ENCODE measurements at regions not wholly inside any gene's neighbourhood (a gene's known extent, or its start where the extent isn't known, plus 50 kb on each side); places are given as distances from the start of the nearest gene placed in this dataset.

DNA sequence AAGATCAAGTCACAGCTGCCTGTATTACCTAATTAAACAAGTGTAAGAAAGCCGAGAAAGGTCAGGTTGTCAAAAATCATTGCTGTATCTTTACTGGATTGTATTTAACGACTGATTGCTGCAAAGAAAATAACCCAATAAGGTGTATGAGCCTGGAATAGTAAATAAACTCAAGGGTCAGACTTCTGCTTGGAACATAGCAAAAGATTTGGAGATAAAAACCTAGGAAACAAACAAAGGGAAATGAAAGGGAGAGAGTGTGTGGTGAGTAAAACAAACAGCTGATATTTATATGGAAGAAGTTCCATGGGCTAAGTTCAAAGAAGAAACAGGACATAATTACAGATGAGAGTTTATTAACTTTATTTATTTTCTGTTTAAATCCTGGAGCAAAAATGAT is 354.0 kb downstream of the TLR4 start:
- no peak for DNase-seq (ENCODE audit: low read depth)

DNA sequence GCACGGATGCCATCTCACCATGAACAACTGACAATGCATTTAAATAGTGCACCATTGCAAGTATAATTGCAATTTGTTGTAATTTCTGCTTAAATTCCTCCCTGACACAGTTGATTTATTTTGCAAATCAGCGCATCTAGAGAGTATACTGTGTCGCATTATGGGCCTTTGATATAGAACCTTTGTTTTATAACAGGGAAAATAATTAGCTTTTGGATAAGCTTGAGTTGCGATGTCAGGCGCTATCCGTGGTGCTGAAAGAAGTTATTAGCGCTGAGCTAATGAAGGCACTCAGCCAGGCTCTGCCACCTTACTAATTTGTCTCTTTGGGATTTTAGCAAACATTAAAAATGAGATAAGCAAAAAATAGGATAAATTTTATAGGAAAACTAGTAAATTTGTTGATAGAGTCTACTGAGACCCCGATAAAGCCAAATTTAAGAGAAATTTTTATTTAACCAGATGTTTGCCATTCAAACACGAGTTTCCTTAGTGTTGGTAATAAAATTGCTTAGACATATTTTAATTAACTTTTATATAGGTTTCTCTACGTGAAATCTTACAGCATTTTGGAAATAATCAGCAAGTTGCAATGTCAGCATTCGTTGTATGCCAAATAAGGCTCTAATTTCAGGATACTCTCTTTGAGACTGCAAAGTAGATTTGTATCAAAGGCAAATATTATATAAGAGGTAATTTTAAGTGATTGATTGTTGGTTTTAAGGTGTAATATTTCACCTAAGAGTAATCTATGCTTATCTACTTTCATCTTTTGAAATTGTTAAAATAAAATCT is 355.5 kb downstream of the TLR4 start:
- DNase-seq (ENCODE audit: low read depth) = peak; percentile 1

DNA sequence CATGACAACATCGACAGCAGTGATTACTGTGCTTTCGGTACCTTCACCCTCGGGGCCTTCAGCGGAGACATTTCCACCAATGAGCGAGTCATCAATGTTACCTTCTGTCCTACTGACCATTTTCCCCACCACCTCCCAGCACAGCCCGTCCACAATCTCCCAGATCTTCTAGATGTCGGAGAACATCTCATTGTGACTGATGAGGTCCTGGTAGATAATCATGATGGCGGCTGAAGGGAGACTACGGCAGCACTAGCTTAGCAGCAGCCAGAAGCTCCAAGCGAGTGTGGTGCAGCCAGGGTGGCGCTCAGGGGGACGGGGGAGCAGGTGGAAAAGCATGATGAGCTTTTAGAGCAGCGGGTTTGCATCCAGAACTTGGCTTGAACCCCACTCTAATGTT is 379.0 kb downstream of the TLR4 start:
- DNase-seq (ENCODE audit: low read depth) = no peak

DNA sequence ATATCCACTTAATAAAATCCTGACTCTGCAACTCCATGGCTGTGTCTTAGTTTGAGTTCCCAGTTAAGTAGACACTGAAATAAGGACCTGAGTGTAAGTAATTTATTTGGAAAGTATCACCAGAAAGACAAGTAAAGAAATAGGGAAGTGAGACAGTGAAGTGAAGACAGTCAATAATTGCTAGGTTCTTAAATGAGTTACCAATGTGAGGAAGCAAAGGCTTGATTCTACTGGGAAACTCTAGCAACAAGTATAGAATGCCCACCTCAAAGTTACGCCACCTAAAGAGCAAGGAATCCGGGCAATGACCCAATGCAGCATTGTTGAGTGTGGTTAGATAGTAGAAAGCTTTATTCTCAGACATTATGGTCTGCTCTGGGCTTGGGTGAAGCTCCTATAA is 383.9 kb downstream of the TLR4 start:
- no peak for DNase-seq (ENCODE audit: low read depth)

DNA sequence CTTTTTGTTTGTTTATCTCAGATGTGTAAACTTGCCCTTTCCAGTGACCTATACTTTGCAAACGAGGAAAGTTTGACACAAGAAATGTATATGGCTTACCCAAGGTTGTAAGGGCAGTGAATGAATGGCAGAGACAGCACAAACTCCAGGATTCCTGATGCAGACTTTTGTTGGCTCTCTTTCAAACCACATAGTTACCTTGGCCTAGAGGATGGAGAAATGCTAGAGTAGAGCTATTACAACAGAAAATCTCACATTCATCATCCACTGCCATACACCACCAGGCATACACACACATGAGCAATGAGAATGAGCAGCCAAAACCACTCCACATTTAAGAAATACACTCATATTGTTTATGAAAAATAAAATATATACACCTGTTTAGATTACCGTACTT is 387.0 kb downstream of the TLR4 start:
- DNase-seq (ENCODE audit: low read depth) = no peak

DNA sequence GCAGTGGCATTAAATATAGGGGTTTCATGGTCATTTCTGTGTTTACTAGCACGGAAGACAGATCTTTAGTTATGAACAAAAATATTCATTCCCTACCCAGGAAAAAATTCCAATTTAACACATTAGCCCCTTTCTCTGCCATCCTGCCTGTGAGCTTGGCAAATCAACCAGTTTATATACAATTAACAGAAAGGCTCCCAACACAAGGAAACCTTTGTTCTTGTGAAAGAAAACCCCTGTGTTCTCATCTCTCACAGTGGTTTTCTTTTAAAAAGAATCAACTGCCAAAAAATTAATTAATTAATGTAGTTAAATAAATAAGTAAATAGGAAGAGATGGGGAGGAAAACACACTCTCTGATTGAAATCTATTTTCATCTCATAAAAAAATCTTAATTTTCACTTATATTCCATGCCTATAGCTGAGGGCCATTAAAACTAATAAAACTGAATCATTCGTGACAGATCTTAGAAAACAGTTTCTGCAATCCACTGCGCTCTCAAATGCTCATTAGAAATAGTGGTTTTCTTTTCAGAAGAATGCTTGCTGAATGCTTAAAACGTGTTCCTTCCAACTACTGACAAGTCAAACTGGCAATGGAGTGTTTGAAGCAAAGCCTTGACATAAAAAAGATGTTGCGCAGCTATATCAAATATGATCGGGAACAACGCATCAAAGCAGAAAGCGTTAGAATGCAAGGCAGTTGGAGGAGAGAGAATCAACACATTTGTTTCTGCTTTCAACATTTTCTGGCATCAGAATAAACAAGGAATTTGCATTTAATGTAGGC is 387.7 kb downstream of the TLR4 start:
- no peak for DNase-seq (ENCODE audit: low read depth)

DNA sequence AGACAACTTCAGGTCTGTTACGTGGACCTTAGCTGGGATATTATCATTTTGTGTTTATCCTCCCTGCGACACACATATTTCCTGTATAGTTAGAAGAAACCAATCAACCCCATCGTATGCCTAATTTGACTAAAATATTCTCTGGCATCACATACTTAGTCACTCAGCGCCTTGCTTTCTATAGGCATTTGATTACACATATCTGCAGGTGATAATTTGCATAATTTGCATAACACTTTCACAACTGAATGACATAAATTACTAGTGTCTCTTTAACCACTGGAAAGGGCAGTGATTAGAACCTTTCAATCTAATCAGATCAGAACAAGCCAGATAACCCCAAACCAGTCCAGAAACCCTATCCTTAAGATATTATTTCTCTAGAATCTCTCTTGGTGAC is 390.2 kb downstream of the TLR4 start:
- no peak for DNase-seq (ENCODE audit: low read depth)

DNA sequence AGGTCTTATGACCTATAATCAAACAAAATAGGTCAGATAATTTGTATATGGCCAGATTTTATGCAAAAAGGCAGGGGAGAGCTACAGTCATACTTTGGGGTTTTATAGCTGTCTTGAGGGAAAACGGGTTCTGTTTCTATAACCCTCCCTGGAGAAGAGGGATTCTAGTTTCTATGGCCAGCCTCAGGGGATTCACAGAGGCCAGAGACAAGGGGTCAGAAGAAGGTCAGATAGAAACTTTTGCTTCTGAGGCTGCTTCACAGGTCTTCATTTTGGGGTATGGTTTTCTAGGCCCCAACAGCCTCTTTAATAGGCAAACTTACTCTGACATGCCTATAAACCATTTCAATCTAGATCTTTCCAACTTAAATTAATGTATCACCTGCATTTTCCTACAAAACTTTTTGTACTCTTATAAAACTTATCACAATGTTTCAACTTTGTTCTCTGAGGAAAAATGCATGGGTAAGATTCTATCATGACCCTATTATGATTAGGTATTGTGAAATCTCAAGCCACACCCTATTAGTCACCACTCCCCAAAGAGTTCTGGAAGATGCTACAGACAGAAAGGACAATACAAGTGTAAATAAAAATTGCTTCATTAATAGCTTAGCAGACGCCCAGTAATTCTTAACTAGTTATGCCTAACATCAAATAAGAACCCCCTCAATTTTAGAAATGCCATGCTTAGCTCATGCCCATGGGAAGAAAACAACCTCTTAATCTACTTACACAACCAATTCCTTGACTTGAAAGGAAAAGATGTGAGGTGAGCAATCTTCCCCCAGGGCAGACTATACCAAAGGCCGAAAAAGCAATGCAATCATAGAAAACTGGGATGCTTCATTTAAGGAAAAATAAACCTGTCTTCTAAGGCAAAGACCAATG is 396.6 kb downstream of the TLR4 start:
- no peak for DNase-seq (ENCODE audit: low read depth)

DNA sequence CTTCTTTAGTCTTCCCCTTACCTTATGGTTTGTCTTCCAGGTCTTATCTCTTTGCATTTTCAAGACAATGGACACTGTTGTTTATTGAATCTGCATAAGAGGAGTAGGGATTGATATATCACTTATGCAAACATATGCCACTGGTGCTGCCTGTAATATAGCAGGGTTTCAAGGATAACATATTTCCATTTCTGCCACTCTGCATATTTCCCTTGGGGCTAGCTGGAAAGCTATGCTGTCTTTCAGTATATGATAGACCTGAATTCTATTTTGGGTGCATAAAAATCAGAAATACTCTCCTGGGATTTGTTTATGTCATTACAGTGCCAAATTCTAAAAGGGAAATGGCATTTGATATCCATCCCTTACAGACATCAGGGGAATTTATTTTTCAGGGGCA is 400.2 kb downstream of the TLR4 start:
- DNase-seq (ENCODE audit: low read depth) = no peak

DNA sequence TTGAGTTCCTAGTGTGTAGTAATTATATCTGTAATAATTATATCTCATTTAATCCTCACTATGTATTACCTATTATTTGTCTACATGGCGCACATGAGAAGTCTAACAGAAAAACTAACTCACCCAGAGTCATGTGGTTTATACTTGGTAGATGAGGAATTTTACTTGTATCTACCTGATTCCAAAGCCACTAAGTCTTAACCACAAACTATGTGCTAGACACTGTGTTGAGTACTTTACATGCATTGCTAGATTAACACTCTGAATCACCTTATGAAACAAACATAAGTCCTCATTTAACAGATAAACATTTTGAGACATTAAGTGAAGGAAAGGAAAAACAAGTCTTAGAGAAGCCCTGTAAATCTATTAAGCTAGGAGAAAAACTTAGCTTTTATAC is 404.8 kb downstream of the TLR4 start:
- DNase-seq (ENCODE audit: low read depth) = no peak

DNA sequence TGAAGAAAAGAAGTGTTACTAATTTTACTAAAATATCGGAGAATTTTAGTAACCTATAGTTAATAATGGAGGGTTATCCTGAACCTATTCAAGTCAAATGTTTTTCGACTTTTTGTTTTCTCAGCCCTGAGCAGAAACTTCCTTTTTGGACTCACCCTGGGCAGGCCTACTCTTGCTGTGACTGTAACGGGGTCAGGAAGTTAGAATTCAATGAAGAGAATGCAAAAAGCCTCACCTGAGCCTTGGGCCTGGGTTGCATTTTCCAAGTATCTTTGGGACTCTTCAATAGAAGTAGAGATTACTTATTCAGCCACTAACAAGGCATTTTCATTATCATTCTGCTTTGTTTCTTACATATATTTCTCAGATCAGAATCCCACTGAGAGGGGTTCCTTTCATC is 405.3 kb downstream of the TLR4 start:
- DNase-seq (ENCODE audit: low read depth) = no peak

DNA sequence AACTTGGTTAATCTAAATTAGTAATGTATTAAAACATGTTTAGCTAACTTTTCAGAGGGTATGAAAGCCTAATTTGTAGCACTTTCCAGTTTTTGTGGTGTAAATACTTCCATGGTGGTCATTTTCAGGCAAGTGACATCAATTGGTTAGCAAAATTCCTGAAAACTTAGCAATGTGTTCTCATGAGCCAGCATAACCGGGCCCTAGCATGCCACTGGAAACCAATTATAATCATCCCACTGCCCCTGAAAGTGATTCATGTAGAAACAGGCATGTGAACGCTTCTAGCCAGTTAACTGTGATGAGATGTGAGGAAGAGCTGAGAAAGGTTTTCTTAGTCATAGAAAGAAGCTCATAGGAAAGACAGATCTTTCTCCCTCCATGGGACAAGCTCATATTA is 417.2 kb downstream of the TLR4 start:
- DNase-seq (ENCODE audit: low read depth) = no peak

DNA sequence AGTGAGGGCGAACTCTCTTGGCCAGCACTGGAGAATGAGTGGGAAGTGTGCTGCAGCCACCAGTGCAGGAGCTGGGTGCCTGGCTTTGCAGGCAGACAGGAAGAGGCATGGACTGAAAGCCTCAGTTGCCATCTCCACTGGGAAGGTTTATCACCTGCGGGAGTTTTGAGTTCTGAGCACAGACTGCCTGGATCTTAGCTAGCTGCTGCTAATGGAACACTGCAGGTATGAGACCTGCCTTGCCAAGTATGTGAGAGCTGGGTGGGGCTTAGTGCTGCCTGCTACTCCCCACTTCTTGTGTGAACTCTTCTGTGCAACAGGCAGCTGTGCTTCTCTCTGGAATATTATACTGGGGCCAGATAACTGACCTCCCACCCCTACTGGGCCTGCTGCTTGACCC is 424.1 kb downstream of the TLR4 start:
- no peak for DNase-seq (ENCODE audit: low read depth)

DNA sequence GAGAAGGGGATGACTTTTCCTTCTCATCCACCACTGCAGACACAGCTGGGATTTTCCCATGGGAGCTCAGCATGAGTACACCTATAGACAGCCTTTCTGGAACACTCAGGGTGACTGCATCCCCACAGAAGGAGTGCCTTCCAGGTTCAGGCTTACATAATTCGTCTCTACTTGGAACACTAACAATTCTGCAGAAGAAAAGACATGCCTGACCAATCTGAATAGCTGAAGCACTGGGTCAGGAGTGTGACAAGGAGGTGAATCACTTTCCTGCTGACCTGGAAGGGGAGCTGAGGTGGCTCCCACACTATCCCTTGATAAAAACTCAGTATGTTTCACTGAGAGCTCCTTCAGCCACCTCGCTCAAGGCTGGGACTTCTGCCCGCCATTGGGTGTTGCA is 425.3 kb downstream of the TLR4 start:
- no peak for DNase-seq (ENCODE audit: low read depth)

DNA sequence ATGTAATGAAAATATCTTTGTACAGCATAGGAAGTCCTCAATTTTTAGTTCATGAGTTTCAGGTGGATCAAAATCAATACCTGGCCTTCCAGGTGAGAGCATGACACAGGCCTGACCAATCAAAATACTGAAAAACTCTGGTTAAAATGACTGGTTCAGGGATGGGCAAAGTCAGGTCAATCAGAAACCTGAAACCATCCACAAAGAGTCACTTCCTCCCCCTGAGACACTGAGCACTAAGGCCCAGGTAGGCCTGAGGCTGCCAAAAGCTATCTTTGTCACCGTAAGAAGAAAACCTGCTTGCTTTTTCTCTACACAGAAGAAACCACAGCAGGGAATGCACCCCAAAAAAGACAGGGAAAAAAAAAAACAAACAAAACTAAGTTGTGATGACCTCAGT is 444.8 kb downstream of the TLR4 start:
- no peak for DNase-seq (ENCODE audit: low read depth)

DNA sequence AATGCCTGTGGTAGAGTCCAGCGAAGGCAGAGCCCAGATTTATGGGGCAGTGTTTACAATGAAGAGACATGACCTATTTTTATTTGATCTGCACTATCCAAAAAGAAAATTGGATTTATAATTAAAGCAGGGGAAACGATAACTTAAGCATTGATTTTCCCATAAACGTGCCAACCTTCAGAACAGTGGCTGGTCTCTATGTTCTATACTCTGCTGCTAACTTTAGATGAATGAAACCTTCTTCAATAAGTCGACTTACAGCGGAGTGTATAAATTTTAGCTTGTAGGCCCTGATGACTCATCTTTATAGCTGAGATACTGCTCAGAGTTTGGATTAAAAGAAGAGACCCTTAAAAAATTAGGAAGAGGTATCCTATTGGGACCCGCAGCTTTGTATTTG is 452.6 kb downstream of the TLR4 start:
- DNase-seq (ENCODE audit: low read depth) = no peak

DNA sequence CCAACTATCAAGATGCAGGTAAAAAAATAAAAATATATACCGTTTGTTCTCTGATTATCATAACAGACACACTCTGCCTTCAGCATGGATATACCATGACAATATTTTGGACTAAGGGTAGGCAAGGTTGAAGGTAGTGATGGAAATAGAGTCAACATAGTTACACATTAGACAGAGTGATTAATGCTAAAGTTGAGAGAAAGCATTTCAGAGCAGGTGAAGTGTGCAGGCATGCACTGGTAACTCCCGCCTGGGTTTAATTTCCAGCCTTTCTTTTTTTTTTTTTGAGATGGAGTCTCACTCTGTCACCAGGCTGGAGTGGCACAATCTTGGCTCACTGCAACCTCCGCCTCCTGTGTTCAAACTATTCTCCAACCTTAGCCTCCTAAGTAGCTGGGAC is 458.5 kb downstream of the TLR4 start:
- no peak for DNase-seq (ENCODE audit: low read depth)

DNA sequence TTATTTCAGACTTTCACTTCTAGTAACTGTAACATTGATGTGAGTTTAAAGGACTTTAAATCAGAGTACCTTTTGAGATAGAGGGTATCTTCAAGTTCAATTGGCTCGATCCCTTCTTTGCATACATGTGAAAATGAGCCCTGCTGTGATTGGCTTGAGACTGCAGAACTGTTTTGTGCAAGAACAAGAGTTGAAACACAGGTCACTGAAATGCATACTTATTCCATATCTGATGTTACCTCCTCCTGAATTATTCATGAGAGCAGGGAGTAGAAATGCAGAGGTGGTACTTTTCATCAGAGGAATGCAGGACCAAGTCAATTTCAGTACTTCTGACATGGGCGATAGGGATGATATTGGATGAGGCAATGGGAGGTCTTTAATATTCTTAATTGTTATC is 459.5 kb downstream of the TLR4 start:
- no peak for DNase-seq (ENCODE audit: low read depth)

DNA sequence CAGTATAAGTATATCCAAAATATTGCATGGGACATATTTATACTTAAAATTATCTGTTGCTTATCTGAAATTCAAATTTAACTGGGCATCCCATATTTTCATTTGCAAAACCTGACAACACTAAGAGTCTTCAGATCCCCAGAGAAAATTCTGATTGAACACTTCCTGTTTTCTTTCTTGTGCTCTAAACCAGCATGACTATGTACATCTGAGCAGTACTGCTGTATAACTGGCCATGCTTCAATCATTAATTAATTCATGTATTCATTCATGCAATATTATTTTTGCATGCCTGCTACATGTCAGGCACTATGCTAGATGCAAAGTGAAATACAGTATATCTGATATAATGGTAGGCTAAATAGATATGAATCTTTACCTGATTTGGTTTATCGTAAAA is 461.2 kb downstream of the TLR4 start:
- DNase-seq (ENCODE audit: low read depth) = no peak

DNA sequence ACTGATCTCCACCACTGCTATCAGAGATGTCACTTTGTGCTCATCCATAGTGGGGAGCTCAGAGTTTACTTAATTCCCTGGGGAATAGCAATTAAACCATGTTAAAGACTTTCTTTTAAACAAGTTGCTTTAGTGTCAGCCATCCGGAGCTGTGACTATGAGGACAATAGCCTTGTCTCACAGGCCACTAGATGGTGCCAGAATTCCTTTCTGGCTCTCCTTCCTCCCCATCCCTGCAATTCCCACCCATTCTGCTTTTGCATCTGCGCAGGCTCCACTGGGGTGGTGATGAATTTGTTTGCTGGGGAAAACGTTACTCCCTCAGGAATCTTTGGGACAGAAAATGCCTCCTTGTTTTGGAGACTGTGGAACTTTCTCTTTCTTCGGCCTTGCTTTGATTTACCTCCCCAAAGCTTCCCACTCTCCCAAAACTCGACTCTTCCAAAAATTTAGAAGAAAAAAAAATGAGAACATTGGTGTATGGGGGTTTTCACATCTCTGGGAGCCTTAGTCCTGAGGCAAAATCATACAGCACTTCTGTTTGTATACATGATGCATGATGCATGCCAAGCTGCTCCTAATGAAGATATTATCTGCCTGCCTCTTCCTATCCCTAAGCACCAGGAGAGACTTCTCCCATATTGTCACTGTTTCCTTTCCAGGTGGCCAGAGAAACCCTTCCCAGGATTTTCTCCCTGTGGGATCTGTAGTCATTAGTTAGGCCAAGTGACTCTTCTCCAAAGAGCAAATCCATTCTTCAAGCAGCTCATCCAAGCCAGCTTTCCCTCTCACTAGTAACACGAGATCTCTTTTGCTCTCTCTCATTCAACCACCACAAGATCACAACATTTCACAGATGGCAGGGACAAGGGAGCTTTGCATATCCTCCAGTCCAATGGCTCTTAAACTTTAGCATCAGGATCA is 466.1 kb downstream of the TLR4 start:
- DNase-seq (ENCODE audit: low read depth) = peak; percentile 39

DNA sequence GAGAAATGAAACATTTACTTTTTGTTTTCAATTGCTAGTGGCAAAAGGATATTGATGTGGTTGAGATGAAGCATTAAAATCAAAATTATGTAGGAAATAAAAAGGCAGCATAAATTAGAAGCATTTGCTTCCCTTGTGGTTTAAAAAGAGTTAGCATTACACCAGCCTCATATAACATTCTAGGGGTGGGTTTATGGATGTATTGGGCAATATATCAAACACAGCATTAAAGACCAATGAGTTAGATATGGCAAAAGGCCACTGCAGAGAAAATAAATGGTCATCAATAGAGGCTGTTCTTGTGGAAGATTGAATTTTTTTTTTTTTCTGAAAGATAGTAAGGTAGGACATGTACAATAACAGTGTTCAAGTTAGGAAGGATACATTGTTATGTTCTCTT is 473.0 kb downstream of the TLR4 start:
- DNase-seq (ENCODE audit: low read depth) = no peak

All from forelimb muscle (tissue), 1 donor.